Middle frontal gyrus (tissue), 1 donor: ENCODE measurements at regions not wholly inside any gene's neighbourhood (a gene's known extent, or its start where the extent isn't known, plus 50 kb on each side); places are given as distances from the start of the nearest gene placed in this dataset.
"Not testable (repeated sequence)": the region's sequence is repeated elsewhere in the genome, so short reads cannot be mapped to it uniquely, and the experiment has no call there.

ENCODE experiments used
- DNase-seq: peaks from one replicate; pipeline ENCODE4 v3.0.0-alpha.2; 2015; ENCODE audit warnings: low spot score; ENCODE audit errors: extremely low spot score

DNA sequence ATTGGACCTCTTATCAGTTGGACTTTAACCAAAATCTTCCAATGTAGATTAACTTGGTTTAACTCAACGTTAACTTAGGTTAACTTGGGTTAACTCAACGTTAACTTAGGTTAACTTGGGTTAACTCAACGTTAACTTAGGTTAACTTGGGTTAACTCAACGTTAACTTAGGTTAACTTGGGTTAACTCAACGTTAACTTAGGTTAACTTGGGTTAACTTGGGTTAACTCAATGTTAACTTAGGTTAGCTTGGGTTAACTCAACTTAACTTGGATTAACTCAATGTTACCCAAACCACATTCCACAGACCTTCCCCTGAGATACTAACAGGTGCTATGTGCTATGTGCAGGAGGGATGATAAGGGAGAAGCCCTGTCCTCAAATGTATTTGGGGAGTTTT, 306.9 kb upstream of the IL12A start:
- DNase-seq = not testable (repeated sequence)

DNA sequence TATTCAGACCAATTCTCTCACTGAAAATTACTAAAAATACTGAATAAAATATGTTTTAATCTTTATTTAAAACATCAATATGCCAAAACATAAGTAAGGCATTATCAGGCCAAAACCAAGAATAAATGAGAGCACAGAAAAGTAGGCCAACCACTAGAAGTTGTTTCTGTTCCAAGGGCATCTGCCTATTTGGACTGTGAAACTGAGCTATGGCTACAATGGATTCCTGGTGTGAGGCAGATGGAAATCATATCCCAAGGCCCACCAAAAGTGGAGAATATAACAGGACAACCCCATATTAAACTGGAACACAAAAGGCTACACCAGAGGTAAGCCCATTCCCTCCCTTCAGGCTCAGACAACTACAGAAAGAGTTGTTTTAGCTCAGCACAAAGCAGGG, 302.8 kb upstream of the IL12A start:
- DNase-seq = no peak

DNA sequence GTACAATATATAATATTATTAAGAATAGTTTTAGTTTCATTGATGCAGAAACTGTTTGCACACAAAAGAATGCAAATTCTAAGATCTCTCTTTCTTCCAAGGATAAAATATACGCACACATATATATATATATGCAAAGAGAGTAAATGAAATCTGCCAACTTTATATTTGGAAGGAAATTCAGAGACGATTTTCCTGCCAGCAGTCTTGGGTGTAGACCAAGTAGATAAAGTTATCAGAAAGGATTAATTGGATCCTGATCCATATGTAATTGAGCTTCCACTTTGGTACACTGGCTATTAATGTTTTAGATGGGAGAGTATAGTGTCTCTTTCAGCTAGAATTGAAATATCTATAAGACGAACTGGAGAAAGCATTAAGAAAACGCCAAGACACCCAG, 295.4 kb upstream of the IL12A start:
- DNase-seq = no peak

DNA sequence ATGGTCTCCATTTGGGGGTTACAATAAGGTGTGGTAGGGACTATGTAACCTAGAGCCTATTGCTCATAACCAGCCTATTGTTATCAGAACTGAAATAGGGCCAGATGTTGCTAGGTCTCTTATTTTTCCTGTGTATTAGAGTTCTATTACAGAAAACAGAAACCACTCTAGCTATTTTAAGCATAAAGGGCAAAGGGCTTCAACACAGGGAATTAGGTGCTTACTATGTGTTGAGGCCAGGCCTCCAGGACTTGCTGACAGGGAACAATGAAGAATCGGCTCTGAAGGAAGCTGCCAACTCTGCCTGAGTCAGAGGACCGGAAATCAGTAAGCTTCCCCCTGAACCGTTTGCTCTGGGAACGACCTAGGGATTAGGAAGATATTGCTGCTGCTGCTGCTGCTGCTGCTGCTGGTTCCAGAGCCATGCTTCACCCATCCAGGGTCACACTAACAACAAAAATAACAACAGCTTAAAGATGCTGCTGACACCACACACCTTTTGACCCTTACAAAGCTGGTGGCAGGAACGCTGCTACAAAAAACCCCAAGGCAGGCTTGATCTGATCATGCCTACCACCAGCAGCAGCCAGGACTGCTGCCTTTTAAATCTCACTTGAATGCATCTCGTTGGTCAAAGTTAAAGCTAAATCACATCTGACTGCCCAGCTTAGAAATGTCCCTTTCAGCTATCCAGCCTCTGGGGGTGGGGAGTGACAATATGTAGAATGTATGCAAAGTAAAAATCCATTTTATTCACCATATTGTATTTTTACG, 276.9 kb upstream of the IL12A start:
- DNase-seq = no peak

DNA sequence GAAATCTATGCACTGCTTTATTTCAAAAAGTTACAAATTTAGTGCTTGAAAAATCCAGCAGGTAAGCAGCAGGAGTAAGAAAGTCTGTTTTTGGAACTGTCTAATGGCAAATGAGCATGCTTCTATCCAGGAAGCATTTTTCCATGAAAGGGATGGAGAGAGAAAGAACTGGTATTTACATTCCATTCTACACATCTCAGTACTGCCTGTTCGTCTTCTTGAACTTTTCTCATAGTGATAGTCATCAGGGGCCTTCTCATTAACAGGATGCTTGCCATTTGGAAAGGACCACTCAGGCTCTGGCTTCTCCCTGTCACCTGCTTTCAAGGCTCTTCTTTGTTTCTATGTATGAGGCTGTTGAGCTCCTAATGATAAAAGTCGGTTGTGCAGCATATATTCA, 267.3 kb upstream of the IL12A start:
- DNase-seq = no peak

DNA sequence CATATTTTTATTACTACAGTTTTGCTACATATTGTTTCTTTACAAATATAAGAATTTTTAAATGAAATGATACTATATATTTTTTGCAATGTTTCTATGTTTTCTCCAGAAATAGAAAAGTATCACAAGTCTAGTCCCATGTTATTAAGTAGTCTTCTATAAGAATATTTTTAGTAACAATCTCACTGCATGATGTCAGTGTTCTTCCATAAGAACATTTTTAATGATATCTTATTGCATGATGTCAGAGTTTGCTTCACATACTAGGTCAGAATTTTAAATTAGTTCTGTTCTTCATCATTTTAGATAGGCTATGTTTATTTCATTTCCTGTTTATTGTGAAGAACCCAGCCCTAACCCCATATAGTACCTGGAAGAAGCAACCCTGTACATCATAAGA, 265.3 kb upstream of the IL12A start:
- DNase-seq = no peak

DNA sequence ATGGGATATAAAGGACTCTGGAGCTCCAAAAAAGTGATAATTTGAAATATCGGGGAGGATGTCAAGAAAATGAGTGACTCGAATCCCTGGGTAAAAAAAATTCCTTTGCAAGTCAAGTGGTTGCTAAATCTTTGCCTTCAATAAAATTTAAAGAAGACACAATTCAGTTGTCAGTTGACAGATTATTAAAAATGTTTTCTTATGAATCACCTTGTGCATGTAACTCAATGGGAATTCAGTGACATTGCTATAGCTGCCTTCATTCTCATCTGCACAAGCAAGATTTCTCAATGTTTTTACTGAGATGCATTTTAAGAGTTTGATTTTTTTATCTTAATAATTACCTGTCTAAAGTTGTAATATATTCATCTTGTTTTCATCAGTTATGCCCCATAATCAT, 264.0 kb upstream of the IL12A start:
- DNase-seq = no peak

DNA sequence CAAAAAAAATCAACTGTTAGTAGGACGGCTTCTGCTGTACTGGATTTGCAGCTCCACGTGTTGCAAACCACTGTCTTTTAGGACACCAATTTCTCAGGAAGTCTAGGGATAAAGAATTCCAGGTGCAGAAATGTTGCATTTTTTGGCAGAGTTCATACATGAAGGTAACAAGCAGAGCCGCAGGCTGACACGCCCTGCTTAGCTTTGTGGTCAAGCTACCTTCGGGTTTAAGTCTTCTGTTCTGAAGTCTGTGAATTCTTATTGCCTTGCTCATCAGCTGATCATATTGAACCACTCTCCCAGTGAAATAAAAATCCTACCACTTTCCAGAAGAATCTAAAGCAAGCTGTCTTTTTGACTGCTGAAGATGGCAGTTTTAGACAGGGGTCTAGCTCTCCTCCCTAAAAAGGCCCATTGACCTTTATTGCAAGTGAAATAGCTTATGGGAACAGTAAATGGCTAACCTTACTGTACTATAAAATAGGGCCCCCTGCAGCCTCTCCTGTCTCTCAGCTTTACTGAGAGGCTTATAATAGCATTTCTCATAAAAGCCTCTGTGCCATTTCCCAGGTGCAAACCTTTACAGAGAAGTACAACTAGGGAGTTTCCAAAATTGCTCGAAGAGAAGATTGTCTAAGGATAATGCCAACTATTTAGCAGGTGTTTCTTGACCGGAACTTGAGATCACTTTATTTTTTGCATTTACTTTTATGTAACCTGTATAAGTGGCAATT, 262.2 kb upstream of the IL12A start:
- no peak for DNase-seq

DNA sequence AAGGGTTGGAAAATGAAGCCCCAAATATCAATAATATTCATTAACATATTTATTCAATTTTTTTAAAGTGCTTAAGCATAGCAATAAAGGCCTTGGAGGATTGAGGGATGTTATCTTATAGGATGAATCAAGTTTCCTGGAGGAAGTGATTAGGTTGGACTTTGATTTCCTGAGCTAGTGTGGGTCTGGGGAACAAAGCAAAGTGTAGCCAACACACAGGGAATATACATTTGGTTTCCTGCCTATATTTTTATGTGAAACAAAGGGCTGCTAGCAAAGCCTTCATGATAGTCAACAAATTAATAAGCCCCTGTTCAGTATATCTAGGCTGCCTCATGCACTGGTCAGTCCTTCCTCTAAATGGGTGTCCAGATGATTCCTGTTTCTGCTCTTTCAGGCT, 261.1 kb upstream of the IL12A start:
- DNase-seq = no peak

DNA sequence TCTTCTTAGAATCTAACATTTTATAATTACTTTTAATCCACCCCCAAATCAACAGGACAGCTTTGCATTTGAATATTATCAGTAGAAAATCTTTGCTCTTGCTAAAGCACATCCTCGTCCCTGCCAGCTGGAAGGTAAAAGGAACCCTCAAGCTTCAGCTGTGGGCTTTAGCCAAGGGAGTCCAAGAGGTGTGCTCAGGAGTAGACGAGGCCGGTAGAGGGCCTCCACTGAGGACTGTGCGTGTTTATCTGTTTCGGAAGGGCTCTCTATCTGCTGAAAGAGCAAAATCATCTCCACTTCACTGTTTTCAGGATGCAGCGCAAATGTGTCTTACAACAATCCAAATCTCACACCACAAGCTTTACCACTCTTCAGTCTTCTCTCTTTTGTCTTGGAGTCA, 257.4 kb upstream of the IL12A start:
- DNase-seq = no peak

DNA sequence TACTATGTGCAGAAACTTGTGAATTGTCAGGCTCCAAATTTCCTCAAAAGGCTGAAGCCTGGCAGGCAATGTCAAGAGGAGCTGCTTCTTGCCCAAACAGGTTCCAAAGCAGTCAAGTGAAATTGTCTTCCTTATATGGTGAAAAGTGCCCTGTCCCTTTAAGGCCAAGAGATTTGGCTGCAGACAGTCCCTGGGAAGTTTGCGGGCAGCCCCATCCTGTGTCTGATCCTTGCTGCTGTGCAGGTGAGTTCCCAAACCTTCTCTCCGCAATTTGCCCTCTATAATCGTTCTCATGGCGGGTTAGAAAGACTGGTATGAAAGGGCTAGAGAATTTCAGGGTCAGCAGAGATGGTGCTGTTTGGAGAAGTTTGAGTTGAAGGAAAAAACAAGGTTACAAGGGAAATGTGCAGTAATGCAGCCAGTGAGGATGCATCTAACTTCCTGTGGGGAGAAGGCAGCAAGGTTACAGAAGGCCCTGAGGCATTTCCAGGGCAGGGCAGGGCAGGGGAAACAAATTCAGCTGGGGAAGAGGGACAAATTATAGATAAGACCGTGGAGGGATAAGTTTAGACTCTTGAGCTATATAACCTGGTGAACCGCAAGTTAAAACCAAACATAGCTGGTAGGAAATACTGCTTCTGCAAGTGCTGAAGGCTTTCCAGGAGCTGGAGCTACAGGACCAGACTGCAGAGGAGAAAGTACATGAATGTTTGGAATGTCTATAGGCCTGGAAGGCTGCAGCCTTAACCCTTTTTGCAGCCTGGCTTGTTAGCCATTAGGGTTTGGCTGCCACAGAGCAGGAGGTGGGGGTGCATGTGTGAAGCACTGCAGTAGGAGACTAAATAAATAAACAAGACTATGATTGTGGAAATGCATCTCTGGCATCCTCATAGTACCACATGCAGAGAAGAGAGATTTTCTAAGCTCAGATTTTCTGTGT, 256.2 kb upstream of the IL12A start:
- DNase-seq = no peak

DNA sequence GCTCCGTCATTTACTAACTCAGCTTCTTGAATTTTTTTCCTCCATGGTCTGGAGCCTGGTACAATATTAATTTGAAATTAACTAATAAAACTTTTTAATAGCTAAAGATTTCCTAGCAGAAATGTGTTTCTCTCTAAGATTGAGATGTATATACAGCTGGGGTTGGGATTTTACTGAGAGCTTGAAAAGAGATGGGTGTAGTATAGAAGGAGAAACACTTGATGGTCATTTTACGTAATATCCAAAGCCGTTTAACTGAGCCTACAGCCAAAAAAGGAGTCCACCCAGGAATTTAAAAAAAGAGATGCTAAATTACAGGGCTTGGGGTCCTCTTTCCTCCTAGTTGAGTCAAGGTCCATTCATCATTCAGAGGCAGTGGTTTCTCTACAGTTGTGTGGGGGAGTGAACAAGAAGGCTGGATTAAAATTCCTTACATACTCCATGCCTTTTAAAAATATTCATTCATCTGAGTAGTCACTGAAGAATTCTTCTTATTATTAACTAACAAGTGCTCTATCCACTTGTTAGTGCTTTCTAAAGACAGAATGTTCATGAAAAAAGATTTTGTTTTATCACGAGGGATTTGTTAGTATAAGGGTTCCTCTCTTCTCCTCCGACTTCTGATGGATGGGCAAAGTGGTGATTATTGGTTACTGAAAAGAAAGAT, 255.3 kb upstream of the IL12A start:
- DNase-seq = no peak

DNA sequence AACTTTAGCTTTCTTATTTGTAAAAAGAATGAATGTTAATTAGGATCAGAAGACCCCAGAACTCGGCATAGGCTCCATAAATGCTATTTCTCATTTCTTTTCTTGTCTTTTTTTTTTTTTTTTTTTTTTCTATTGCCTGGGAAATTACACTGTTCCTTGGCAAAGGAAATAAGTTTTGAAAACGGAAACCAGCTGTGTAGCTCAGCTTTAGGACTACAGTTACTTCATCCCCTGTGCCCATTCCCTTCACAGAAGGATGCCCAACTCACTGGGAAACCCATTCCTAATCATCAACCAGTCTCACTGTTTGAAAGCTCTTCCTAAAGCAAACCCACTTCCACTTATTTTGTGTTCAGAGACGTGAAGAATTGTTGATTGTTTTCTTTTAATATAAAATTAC, 254.0 kb upstream of the IL12A start:
- no peak for DNase-seq

DNA sequence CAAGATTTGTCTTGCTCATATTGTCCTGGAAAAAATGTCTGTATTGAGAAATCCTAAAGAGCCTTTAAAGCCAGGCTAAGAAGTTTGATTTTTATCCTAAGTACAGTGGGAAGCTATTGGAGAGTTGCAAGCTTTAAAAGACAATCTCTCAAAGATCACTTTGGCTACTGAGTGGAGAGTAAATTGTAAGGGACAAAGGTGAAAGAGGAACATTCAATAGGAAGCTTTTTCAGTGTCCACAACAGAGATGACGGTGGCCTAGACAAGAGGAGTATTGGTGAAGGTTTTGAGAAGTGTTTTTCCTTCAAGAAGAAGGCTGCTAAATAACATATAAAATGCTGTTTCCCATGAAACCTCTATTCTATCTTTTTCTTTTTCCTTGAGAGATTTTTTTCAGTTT, 249.5 kb upstream of the IL12A start:
- no peak for DNase-seq

DNA sequence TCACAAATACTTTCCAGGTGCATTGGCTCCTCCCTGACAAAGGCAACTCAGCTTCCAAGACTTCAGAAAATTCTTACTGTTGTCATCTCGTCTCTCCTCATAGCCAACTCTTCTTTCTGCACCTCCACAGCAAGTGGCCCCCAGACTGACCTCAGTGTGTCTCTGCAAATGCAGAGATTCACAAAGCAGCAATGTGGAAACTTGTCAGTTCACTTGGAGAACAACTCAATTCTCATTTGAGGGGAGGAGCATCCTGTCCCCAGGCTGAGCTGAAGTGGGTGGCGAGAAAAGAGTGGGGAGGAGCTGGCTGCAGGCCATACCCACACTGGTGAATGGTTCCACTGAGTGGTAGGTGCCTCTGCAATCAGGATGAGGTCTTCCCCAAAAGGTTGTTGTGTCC, 248.7 kb upstream of the IL12A start:
- DNase-seq = no peak

DNA sequence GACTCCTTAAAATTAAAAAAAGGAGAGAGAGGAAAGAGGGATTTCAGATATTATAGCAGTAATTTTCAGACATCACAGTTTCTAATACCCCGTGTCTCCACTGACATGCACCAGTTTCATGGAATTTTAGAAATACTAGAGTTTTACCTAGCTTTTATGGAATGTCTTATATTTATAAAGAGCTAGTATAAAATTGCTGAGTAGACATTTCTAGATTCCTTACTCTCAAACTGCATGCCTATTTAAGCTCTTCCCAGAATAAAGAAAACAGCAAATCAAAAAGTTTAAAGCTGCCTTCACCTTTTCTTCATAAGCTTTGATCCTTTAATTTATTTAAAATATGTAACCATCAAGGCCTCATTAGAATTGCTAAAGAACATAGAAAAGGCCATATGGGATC, 247.4 kb upstream of the IL12A start:
- no peak for DNase-seq

DNA sequence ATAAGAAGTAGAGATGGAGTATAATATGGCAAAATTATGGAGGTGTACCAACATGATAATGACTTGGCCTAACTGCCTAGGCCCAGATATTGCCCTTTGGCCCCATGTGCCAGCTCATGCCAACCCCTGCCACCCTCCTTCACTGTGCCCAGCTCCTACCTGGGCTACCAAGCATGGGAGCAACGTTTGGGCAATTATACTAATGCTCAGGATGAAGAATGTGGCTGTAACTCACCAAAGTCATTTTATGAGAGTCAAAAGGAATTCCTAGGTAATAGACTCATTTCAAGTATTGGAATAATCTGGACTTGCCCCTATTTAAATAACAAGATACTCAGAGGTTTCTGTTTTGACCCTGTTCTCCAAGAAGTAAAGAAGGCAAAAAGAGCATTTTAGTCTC, 240.2 kb upstream of the IL12A start:
- DNase-seq = no peak

DNA sequence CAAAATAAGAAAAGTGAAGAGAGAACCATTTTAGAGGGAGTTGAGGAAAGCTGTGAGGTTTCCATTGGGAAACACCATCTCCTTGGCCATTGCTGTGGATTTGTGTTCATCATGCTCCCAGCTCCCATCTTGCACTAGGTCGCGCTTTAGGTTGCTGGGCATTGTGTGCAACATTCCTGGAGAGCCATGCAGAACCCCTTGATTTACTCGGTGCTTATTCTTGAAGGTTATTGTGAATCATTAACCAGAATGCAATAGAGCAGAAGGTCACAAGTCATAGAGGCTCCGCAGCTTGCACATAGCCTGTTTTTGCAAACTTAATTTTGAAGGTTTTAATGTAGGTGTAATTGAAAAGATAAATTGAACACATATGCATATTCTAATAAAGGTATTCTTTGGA, 239.2 kb upstream of the IL12A start:
- DNase-seq = no peak

DNA sequence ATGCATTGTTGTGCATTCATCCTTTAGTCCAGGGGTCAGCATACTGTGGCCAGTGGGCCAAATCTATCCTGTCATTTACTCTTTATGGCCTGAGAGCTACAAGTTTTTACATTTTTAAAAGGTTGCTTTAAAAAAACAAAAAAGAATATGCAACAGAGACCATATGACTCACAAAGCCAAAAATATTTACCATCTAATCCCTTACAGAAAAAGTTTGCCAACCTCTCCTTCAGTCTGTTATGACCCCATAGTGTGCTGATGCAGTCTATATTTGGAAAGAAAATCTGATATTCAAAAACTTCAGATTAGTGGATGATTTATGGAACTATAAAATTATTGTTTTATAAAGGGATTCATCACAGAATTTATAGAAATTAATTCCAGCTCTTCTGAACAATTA, 237.5 kb upstream of the IL12A start:
- no peak for DNase-seq

DNA sequence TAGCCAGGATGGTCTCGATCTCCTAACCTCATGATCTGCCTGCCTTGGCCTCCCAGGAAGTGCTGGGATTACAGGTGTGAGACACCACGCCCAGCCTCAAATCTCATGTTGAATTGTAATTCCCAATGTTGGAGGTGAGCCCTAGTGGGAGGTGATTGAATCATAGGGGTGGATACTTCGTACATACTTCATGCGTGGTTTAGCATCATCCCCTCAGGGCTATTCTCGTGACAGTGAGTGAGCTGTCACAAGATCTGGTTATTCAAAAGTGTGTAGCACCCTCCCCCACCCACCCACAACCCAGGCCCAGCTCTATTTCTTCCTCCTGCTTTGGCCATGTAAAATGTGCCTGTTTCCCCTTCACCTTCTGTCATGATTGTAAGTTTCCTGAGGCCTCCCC, 236.9 kb upstream of the IL12A start:
- DNase-seq = no peak
